ENCODE measurements at regions not wholly inside any gene's neighbourhood (a gene's known extent, or its start where the extent isn't known, plus 50 kb on each side); places are given as distances from the start of the nearest gene placed in this dataset.

DNA sequence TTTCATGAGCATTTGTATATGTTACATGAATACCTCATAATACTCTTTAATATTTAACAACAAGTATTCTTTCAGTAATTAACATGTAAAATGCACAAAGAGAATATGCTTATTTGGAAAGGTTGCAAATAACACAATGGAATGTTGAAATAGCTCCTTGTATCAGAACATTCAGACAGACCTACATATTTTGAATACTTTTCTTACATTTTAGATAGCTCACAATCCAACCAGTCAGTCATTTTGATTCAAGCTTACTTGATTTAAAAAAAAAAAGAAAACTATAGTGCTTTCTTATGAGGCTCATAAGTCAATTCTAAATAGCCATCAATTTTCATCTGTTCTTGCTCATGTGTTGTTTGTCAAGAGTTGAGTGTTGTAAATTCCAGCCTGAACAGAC, 518.8 kb downstream of the ADGRL2 start:
- TF ChIP-seq, protein P1, sequence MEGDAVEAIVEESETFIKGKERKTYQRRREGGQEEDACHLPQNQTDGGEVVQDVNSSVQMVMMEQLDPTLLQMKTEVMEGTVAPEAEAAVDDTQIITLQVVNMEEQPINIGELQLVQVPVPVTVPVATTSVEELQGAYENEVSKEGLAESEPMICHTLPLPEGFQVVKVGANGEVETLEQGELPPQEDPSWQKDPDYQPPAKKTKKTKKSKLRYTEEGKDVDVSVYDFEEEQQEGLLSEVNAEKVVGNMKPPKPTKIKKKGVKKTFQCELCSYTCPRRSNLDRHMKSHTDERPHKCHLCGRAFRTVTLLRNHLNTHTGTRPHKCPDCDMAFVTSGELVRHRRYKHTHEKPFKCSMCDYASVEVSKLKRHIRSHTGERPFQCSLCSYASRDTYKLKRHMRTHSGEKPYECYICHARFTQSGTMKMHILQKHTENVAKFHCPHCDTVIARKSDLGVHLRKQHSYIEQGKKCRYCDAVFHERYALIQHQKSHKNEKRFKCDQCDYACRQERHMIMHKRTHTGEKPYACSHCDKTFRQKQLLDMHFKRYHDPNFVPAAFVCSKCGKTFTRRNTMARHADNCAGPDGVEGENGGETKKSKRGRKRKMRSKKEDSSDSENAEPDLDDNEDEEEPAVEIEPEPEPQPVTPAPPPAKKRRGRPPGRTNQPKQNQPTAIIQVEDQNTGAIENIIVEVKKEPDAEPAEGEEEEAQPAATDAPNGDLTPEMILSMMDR (IDR thresholded peaks at IDR 0.05), result no peak
- no peak for TF ChIP-seq EZH2 (IDR thresholded peaks at IDR 0.05)
